ENCODE measurements at regions not wholly inside any gene's neighbourhood (a gene's known extent, or its start where the extent isn't known, plus 50 kb on each side); places are given as distances from the start of the nearest gene placed in this dataset.

DNA sequence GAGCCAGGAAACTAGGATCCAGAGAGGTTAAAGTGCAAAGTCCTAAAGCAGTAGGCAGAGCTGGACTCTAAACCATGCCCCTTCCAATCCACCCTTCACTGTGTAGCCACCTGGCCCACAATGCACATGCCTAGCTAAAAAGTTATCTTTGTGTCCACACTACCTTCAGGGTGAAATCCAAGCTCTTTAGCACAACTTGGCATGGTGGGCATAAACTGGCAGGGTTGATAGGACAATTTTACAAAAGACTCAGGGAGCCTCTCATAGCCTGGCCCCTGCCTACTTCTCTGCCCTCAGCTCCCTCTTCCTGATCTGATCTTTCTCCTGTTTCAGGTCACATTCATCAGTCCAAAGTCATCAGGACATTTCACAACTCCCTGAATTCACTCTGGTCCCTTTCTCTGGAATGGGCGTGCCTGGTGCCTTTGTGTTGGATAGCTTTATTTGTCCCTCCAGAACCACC is 513.9 kb downstream of the OMA1 start:
- TF ChIP-seq, protein P1, sequence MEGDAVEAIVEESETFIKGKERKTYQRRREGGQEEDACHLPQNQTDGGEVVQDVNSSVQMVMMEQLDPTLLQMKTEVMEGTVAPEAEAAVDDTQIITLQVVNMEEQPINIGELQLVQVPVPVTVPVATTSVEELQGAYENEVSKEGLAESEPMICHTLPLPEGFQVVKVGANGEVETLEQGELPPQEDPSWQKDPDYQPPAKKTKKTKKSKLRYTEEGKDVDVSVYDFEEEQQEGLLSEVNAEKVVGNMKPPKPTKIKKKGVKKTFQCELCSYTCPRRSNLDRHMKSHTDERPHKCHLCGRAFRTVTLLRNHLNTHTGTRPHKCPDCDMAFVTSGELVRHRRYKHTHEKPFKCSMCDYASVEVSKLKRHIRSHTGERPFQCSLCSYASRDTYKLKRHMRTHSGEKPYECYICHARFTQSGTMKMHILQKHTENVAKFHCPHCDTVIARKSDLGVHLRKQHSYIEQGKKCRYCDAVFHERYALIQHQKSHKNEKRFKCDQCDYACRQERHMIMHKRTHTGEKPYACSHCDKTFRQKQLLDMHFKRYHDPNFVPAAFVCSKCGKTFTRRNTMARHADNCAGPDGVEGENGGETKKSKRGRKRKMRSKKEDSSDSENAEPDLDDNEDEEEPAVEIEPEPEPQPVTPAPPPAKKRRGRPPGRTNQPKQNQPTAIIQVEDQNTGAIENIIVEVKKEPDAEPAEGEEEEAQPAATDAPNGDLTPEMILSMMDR (IDR thresholded peaks at IDR 0.05), result no peak
- no peak for TF ChIP-seq POLR2A (IDR thresholded peaks at IDR 0.05)
